GM23248 (cell line): ENCODE measurements at regions not wholly inside any gene's neighbourhood (a gene's known extent, or its start where the extent isn't known, plus 50 kb on each side); places are given as distances from the start of the nearest gene placed in this dataset.

Experiments used
- EZH2 ChIP-seq: fragments of 200-600 bp; sonication (generic); IDR thresholded peaks from 2 replicates; pipeline ENCODE4 v1.6.1; 2018; ENCODE audit warnings: antibody characterized with exemption, mild to moderate bottlenecking; ENCODE audit not compliant: insufficient read depth, poor library complexity, severe bottlenecking
- EZH2phosphoT487 ChIP-seq: fragments of 200-600 bp; sonication (generic); IDR thresholded peaks from 2 replicates; pipeline ENCODE4 v1.6.1; 2018; ENCODE audit warnings: antibody characterized with exemption, moderate library complexity, mild to moderate bottlenecking, low read depth; ENCODE audit not compliant: insufficient read depth

GRCh38 chrX:123060986-123061385, 123.1 kb upstream of the GRIA3 start:
- TF ChIP-seq EZH2phosphoT487: no peak
- no peak for TF ChIP-seq EZH2
